DOHH2 (cell line): ENCODE measurements at regions not wholly inside any gene's neighbourhood (a gene's known extent, or its start where the extent isn't known, plus 50 kb on each side); places are given as distances from the start of the nearest gene placed in this dataset.

Experiments used
- EZH2phosphoT487 ChIP-seq: fragments of 200-600 bp; sonication (generic); IDR thresholded peaks from 2 replicates; pipeline ENCODE4 v1.6.1; 2017; ENCODE audit warnings: borderline replicate concordance, mild to moderate bottlenecking, antibody characterized with exemption, low read length, moderate library complexity, mixed read lengths
- TF ChIP-seq, protein P1 (sequence below): fragments of 200-600 bp; sonication (generic); IDR thresholded peaks from one replicate; pipeline ENCODE4 v1.5.1; 2014; ENCODE audit warnings: antibody characterized with exemption, mild to moderate bottlenecking, low read depth, low read length; ENCODE audit not compliant: poor library complexity, severe bottlenecking

DNA sequence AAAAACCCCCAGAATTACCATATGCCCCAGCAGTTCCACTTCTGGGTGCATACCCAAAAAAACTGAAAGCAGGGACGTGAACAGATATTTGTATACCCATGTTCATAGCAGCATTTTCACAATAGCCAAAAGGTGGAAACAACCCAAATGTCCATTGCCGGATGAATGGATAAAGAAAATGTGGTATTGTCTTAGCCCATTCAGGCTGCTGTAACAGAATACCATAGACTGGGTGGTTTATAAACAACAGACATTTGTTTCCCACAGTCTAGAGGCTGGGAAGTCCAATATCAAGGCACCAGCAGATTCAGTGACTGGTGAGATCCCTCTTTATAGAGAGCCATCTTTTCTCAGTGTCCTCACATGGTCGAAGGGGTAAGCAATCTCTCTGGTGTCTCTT, 182.1 kb upstream of the ANKRD28 start:
- TF ChIP-seq, protein P1, sequence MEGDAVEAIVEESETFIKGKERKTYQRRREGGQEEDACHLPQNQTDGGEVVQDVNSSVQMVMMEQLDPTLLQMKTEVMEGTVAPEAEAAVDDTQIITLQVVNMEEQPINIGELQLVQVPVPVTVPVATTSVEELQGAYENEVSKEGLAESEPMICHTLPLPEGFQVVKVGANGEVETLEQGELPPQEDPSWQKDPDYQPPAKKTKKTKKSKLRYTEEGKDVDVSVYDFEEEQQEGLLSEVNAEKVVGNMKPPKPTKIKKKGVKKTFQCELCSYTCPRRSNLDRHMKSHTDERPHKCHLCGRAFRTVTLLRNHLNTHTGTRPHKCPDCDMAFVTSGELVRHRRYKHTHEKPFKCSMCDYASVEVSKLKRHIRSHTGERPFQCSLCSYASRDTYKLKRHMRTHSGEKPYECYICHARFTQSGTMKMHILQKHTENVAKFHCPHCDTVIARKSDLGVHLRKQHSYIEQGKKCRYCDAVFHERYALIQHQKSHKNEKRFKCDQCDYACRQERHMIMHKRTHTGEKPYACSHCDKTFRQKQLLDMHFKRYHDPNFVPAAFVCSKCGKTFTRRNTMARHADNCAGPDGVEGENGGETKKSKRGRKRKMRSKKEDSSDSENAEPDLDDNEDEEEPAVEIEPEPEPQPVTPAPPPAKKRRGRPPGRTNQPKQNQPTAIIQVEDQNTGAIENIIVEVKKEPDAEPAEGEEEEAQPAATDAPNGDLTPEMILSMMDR = no peak
- no peak for TF ChIP-seq EZH2phosphoT487
